Calu3 (cell line): ENCODE measurements at regions not wholly inside any gene's neighbourhood (a gene's known extent, or its start where the extent isn't known, plus 50 kb on each side); places are given as distances from the start of the nearest gene placed in this dataset.

ENCODE experiments used
- BruUV-seq: library from RNA; stranded (reverse); fragments of 400-500 nt; replicated peaks from 2 replicates; lab custom pipeline; 2021; lab: Mats Ljungman, UMichigan
- CTCF ChIA-PET: fragments of 300-600 bp; sonication (Branson Sonifier 250); formaldehyde crosslinking; loops from one replicate; lab custom pipeline; 2022; ENCODE audit warnings: antibody characterized with exemption; lab: Charles Lee
- DNase-seq: peaks from one replicate; pipeline ENCODE4 v3.0.0; 2022
- H3K27ac Mint-ChIP-seq: one replicate; pipeline ENCODE4 v1.8.0; 2022; ENCODE audit warnings: mixed read lengths; ENCODE audit not compliant: unreplicated experiment
- H3K27me3 Mint-ChIP-seq: one replicate; pipeline ENCODE4 v1.8.0; 2022; ENCODE audit warnings: mixed read lengths; ENCODE audit not compliant: unreplicated experiment
- H3K36me3 Mint-ChIP-seq: one replicate; pipeline ENCODE4 v1.8.0; 2022; ENCODE audit warnings: mild to moderate bottlenecking, moderate library complexity, mixed read lengths; ENCODE audit not compliant: insufficient read depth, unreplicated experiment
- H3K4me1 Mint-ChIP-seq: one replicate; pipeline ENCODE4 v1.8.0; 2022; ENCODE audit warnings: mild to moderate bottlenecking, low read depth, mixed read lengths; ENCODE audit not compliant: unreplicated experiment
- H3K4me3 Mint-ChIP-seq: one replicate; pipeline ENCODE4 v1.8.0; 2022; ENCODE audit warnings: mild to moderate bottlenecking, low read depth, moderate library complexity, mixed read lengths; ENCODE audit not compliant: unreplicated experiment
- H3K9me3 Mint-ChIP-seq: one replicate; pipeline ENCODE4 v1.8.0; 2022; ENCODE audit warnings: low read depth, mixed read lengths; ENCODE audit not compliant: unreplicated experiment
- intact Hi-C: fragments of 100-400 bp; cut with micrococcal nuclease; formaldehyde crosslinking; loops from one replicate; pipeline ENCODE4 v1.10.0; 2022; ENCODE audit not compliant: unreplicated experiment
- TF ChIP-seq, protein P1 (sequence below): fragments of 200-600 bp; IDR thresholded peaks from one replicate; pipeline ENCODE4 v1.8.0; 2022; ENCODE audit warnings: antibody characterized with exemption; ENCODE audit not compliant: unreplicated experiment

DNA sequence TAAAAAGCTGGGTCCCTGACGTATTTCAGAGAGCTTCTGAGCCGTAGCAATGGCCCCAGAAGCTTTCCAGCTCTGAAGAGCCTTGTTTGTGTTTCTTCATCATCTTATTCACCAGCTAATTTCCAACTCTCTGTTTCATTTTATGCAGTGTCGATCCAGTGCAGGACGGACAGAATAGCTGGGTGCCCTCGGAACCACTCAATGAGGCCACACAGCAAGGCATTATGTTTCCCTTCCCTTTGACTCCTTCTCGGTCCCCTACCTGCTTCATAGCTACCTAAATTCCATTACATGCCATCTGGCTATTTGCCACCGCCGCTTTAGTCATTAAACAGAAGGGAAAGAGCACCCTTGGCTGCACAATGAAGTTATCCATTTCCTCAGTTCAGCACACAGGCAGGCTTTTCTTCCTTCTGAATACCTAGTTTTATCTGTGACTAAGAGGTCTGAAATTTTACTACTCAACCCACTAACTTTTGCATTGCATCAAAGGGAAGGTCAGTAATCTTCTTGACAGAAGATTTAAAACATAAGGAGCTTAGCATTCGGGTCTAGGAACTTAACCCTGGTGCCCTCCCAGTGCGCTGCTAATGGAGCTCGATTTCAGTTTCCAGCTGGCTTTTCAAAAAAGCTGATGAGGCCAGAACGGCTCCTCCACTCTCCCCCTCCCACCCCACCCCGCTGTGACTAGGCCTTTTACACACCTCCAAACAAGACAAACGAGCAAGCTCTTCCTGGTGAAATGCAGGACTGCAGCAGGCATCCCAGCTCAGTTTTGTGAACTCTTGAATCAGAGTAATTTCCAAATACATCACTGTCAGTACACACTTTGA lies 176.8 kb downstream of the GXYLT1 start:
- H3K27ac Mint-ChIP-seq = peak overlapping the region; percentile 68
- BruUV-seq = no TSS peak

DNA sequence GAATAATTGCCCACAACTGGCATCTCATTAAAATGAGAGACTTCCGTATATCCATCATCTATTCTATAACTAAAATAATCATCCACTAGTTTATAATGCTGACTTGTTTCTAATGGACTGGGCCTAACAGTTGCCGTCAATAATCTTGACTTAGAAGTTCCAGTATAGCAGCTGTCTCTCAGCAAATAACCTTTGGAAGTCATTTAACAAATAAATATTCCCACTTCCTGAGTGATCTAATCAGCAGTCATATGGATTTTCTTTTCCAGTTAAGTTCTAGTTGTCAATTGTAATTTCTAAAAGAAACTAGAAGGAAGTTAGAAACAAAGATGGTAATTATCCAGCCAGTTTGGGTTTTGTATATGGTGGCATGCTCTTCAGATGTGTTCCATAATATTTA lies 177.8 kb downstream of the GXYLT1 start:
- no TSS peak for BruUV-seq
- Mint-ChIP-seq H3K27me3 (no peaks in the 10 kb centered on the region), H3K4me1 (peaks cover 18% of the 10 kb centered on the region), H3K27ac (no peak overlapping the region), H3K9me3 (no peaks in the 10 kb centered on the region), H3K36me3 (peaks cover 5% of the 10 kb centered on the region), H3K4me3 (no peak overlapping the region)
- DNase-seq = no peak
- CTCF ChIA-PET = interaction anchor here (1.7 kb wide), 1 partner anchor 17 kb away, joined by 6 read pairs; no protein-coding TSS in a partner anchor
- intact Hi-C loops = no loop called here
- TF ChIP-seq, protein P1, sequence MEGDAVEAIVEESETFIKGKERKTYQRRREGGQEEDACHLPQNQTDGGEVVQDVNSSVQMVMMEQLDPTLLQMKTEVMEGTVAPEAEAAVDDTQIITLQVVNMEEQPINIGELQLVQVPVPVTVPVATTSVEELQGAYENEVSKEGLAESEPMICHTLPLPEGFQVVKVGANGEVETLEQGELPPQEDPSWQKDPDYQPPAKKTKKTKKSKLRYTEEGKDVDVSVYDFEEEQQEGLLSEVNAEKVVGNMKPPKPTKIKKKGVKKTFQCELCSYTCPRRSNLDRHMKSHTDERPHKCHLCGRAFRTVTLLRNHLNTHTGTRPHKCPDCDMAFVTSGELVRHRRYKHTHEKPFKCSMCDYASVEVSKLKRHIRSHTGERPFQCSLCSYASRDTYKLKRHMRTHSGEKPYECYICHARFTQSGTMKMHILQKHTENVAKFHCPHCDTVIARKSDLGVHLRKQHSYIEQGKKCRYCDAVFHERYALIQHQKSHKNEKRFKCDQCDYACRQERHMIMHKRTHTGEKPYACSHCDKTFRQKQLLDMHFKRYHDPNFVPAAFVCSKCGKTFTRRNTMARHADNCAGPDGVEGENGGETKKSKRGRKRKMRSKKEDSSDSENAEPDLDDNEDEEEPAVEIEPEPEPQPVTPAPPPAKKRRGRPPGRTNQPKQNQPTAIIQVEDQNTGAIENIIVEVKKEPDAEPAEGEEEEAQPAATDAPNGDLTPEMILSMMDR = no peak

More for the DNA sequence above, 176.8 kb downstream of the GXYLT1 start:
- Mint-ChIP-seq H3K27me3 (no peaks in the 10 kb centered on the region), H3K9me3 (no peaks in the 10 kb centered on the region), H3K4me1 (peaks cover 18% of the 10 kb centered on the region), H3K4me3 (peak overlapping the region; percentile 38), H3K36me3 (peaks cover 5% of the 10 kb centered on the region)
- peak; percentile 54 for DNase-seq
- CTCF ChIA-PET = interaction anchor here (0.6 to 1.7 kb wide), 2 partner anchors 9 to 16 kb away, joined by 5 to 6 read pairs; no protein-coding TSS in a partner anchor
- TF ChIP-seq, protein P1 = no peak
- intact Hi-C loops = no loop called here

GRCh38 chr12:41966001-41966400 lies 178.7 kb downstream of the GXYLT1 start:
- Mint-ChIP-seq H3K4me3 (no peak overlapping the region), H3K36me3 (peaks cover 5% of the 10 kb centered on the region), H3K9me3 (no peaks in the 10 kb centered on the region), H3K27ac (no peak overlapping the region), H3K27me3 (no peaks in the 10 kb centered on the region), H3K4me1 (peaks cover 18% of the 10 kb centered on the region)
- BruUV-seq = no TSS peak
- DNase-seq = peak; percentile 2
- TF ChIP-seq, protein P1 = no peak
- intact Hi-C loops = no loop called here
- CTCF ChIA-PET = no interaction called here

DNA sequence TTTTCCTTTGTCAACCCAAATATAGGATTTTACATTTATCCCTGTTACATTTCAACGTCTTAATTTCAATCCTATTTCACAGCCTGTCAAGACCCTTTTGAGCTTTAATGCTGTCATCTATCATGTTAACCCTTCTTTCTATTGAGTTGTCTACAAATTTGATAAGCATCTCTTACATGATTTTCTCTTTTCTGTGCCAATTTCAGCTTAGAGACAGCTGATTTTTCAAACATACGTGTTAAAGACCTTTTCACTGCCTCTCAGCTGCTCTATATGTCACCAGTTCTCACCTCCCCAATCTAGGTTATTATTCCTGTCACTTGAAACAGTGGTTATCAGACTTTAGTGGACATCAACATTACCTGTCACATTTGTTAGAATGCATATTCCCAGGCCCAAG lies 181.3 kb downstream of the GXYLT1 start:
- peaks cover 12% of the 10 kb centered on the region for H3K4me1 Mint-ChIP-seq
- BruUV-seq = no TSS peak
- no peak overlapping the region for H3K4me3 Mint-ChIP-seq
- no peaks in the 10 kb centered on the region for H3K9me3 Mint-ChIP-seq
- TF ChIP-seq, protein P1 = no peak
- H3K27ac Mint-ChIP-seq = no peak overlapping the region
- CTCF ChIA-PET = interaction anchor here (0.6 kb wide), 1 partner anchor 14 kb away, joined by 4 read pairs; no protein-coding TSS in a partner anchor
- H3K27me3 Mint-ChIP-seq = no peaks in the 10 kb centered on the region
- DNase-seq = no peak
- intact Hi-C loops = no loop called here
- H3K36me3 Mint-ChIP-seq = peaks cover 5% of the 10 kb centered on the region
